COLO668 (cell line): ENCODE measurements at regions not wholly inside any gene's neighbourhood (a gene's known extent, or its start where the extent isn't known, plus 50 kb on each side); places are given as distances from the start of the nearest gene placed in this dataset.

ENCODE experiments used
- DNase-seq: peaks from one replicate; lab custom pipeline; 2025; ENCODE audit not compliant: unreplicated experiment; lab: John Stamatoyannopoulos, UW

DNA sequence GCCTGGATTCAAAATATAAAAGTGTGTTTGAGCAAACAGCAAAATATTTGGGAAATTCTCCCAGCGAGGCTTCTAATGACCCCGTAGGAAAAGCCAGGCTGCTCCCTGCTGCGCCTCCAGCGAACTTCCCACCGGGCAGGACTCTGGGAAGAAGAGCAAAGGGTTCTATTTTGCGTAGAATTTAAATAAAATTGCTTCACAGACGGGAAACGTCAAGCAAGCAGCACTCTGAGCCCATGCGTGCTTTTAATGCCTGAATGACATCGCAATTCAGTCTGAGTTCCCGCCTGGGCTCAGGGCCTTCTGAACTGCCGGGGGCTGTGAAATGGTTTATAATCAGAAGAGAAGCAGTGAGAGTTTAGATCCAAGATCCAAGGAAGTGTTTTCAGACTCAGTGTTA lies 775.1 kb downstream of the BRD1 start:
- no peak for DNase-seq

DNA sequence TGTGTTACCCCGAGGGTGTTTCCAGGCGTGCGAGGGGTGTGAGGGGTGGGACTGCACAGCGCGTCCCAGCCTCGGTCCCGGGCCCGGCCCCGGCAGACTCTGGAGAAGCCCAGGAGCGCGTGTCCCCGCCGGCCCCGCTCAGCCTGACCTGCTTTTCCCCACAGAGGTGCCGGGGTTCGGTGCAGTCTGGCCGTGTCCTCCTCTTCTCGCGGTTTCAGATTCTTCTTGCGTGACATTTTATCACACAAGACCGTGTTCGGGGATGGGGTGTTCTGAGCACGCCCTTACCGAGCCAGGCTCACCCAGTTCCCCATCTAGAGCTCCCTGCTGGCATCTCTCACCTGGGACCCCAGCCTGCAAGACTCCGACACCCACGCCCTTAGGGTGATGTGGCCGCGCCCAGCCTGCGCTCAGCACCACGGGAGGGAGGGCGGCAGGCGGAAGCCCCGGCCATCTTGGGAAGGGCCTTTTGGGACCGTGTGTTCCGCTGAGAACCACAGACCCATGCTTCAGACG lies 775.6 kb downstream of the BRD1 start:
- no peak for DNase-seq

DNA sequence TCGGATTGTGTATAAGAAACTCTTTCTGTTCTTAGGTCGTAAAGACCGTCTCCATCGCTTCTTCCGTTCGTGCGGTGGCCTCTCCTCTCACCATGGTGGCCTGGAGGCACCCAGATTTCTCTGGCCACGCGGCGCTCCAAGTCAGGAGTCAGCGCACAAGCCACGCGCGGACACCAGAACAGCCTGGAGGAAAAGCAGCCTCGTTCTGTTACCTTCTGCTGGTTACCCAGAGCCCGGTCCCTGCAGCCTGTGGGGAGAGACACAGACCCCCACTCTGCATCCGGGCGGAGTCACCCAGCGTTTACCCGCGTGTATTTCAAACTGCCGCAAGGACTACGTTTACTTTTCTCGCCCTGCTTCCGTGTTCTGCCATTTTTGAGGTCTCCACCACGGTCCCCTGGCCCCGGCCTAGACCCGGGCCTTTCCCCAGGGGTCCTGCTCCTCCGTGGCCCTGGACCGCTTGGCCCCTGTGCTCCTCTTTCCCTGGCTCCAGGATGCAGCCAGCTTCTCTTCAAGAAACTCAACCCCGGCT lies 776.1 kb downstream of the BRD1 start:
- no peak for DNase-seq

DNA sequence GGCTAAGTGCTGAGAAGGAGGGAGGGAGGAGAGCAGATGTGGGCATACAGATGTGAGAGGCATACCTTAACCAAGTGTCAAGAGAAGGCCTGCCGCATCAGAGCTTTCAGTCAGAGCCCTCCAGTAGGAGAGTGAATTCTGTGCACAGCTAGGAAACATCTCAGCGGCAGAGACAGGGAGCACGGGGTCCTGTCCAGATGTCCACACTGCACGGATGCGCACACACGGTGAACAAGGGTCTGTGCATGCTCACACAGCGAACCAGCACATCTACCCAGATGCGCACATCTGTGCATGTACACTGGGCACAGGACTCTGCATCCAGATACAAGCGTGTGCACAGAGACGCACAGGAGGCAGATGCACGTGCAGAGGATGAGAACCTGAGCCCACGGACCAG lies 778.0 kb downstream of the BRD1 start:
- no peak for DNase-seq

DNA sequence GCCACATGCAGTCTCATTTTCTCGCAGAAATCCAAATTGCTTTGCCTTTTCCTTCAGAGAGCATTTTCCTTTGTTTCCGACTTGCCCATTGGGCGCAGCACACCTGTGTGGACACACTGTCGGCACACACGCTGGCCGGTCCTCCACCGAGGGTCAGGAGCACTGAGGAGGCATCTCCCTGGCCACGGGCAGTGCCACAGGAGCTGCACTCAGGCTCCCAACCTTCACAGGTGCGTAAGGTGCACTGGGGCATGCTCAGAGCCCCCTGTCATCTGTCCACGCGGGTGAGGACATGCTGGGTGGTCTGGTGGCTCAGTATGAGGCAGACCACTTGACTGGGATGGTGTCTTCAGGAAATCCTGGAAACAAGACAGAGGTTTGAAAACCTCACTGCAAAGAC lies 779.1 kb downstream of the BRD1 start:
- no peak for DNase-seq

DNA sequence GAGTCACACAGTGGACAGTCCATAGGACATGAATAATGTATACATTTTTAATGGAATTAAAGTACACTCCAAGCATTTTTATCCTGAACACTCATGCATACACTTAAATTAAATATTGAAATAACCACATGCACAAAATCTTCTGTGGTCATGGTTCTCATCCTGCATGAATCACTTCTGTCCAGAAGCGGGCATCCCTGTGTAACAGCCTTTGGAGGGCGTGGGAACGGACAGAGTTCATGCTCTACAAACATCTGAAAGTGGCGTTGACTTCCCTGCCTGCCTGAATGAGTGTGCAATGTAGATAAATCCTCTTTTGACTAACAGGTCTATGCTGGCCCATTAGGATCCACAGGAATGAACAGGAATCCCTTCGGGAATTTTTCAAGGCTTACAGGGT lies 780.2 kb downstream of the BRD1 start:
- DNase-seq = peak; percentile 34

DNA sequence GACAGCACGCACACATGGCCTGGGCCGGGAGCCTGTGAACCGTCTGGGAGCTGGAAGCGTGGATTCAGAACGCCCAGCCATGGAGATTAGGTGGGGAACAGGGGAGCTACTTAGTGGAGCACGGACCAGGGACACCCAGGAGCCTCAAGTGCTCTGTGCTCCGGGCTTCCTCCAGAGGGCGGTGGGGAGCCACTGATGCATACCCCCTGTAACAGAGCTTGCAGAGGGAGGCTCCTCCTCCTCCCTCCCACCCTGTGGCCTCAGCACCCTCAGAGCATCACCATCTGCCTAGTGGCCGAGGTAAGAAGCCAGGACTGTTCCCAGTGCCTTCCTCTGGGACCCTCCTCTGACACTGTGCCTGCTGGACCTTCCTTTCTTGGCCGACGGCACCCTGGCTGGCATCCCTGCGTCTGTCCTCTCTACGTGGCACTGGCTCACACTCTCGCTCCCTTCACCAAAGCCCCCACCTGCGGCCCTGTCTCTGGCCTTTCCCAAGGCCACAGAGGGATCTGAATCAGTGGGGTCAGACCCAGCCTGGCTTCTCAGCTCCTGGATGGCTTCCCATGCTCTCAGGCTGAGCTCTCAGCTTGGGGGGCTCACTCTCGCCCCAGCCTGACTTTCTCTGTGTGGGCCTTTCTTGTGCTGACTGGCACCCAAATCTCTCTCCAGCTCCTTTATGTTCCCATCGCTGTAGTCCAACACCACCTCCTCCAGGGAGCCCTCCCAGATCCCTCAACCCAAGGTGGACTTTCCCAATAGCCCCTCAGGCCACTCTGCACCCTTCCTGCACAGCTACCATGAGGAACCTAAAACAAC lies 780.9 kb downstream of the BRD1 start:
- DNase-seq = peak; percentile 80

DNA sequence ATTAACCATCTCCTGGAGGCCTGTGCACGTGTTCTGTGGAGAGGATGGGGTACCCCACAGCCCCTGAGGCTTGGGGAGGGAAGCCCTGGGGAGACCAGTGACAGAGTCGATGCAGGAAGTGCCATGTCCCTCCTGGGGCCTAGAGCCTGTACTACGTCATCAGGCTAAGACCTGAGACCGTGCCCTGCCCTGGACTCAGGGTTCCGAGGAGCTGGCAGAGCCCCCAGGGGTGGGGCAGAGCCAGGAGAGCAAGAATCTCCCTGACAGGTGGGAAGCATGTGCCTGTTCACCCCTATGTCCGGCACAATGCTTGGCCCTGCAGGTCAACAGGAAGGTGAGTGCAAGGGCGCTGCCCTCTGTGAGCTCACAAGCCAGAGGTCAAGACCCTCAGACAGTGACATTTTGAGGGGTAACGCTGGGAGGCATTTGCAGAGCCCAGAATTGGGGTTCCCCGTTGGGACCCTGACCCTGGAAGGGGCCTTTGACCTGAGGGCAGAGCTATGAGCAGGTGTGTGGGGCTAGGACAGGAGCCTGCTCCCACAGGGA lies 781.6 kb downstream of the BRD1 start:
- DNase-seq = no peak

DNA sequence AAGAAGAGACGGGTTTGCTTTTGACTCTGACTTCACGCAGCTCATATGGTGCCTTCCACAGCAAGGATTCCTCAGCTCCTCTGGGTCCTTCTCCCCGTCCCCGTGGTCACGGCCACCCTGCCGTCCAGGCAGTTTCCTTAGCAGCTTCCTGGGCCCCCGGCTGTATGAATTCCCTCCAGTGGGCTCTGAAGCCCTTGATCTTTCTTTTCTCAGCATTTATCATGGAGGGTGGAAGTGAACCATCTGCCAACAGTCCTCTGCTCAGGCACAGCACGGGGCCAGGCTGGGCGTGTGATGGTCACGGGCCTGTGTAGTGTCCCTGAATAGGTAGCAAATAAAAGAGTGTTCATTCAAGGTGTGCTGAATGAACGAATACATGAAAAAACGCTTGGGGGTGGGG lies 782.4 kb downstream of the BRD1 start:
- DNase-seq = no peak

DNA sequence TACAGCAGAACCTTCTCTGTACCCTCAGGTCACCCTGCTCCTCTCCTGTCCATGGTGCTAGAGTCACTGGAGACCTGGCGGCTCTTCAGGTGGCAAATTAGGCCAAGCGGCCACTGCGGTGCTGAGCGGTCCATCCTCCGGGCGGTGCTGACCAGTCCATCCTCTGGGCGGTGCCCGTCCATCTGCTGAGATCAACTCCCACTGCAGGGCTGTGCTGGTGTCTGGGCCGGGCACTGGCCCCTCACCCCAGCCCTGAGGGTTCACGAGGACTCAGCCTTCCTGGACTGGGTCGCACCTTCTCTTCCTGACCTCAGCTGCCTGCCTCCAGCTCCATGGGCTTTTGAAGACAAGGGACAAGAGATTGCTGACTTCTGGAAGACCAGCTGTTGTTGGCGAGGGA lies 782.9 kb downstream of the BRD1 start:
- no peak for DNase-seq

DNA sequence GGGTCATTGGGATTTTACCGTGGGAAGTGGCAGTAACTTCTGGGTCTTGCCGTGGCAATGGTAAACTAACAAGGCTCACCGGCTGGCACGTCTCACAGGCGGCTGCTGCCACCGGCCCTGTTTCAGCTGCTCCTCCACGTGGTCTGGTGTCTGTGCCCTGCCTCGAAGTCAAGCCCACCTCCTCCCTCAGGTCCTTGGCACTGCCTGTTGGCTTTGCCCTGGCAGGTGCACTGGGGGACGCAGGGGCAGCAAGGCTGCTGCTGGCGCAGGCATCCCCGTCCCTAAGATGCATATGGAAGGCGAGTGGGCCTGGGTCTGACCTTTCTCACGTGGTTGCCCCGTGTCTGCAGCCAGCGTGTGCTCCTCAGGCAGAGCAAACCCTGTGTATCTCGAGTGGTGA lies 783.6 kb downstream of the BRD1 start:
- DNase-seq = no peak

DNA sequence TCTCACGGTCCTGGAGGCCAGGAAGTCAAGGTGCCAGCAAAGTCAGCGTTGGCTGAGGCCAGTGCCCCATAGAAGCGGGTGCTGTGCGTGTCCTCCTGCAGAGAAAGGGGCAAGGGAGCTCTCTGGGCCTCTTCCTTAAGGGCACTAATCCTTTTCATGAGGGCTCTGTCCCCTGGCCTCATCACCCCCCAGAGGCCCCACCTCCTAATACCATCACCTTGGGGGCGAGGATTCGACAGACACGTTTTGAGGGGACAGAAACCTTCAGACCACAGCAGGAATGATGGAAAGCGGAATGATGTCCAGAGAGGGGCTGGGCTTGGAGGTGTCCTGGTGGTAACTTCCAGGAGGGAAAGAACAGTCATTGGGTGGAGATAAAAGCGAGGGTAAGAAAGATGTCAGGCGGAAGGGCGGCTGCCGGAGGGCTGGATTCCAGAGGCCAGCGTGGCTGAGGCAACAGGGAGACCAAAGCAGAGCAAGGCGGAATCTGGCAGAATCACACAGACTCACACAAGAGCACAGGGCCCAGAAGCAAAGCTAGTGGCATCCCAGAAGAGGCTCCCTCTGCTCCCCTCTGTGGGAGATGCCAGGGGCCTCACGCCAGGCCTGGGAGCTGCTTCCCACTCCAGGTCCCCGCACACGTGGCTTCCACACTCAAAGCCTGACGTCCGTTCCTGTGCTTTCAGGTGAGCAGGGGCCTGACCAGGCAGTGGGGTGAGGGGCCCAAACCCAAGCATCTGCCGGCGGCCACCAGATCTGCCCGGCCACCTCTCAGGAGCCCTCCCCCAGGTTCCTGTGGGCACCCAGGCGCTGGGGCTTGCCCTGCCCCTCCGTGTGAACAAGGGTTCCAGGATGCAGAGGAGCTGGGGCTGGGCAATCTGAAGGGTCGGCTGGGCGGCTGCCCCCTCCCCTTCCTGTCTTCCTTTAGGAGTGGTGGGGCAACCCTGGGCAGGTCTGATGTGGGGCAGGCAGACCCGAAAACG lies 784.5 kb downstream of the BRD1 start:
- no peak for DNase-seq

DNA sequence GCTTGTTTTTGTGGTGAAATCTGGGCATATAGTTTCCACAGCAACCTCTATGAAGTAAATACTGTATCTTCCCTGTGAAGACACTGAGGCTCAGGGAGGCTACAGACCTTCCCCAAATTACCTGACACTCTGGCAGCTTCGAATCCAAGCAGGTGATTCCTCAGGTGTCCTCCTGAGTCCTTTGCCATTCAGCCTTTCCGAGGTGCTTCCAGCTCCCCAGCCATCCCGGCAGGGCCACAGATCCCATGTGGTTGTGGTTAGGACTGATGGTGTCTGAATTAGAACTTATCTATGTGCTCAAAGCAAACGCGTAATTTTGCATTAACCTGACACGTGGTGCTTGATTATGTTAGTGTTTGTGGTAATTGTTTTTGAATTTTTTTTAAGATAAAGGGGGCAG lies 785.6 kb downstream of the BRD1 start:
- no peak for DNase-seq

DNA sequence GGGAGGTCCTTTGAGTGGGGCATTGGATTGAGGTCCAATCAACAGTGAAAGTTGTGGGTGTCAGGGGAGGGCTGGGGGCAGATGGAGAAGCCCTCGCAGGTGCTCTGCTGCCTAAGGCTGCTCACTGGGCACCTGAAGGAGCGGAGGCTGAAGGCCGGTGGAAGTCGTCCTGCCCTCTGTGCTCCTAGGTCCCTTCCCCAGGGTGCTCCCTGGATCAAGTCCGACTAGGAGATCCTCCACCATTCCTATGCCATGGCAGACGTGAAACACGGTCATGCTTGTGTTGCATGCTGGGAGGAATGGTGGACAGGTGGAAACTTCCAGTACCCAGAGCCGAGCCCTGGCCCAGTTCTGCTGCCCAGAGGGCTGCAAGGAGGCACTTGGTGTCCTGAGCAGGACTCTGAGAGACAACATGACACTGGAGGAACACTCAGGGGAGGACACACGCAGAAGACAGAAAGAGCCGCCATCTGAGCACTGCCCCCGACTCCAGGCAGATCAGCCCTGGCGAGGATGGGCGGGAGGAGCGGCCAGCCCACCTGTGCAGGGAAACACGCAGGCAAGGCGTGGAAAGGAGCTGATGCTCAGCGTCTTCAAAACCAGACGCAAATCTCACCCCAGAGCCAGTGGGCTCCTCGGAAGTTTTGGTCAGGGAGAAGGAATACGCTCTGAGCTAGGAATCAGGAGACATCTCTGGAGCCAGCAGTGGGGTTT lies 786.8 kb downstream of the BRD1 start:
- DNase-seq = no peak

DNA sequence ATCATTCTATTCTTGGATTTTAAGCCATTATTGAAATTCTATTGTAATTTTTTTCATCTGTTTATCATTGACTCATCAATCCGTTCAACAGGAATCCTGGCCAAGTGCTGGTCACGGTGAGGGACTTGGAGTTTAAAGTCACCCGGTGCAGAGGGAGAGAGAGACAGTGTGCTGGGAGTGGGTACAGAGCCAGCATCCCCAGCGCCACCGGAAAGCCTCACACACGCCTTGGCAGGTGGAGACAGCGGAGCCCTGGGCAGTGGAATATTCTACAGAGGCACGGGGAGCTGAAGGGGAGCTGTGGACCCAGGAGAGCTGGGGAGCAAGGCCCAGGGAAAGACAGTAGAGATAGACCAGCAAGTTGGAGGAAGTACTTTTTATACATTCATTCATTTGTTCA lies 787.6 kb downstream of the BRD1 start:
- no peak for DNase-seq

DNA sequence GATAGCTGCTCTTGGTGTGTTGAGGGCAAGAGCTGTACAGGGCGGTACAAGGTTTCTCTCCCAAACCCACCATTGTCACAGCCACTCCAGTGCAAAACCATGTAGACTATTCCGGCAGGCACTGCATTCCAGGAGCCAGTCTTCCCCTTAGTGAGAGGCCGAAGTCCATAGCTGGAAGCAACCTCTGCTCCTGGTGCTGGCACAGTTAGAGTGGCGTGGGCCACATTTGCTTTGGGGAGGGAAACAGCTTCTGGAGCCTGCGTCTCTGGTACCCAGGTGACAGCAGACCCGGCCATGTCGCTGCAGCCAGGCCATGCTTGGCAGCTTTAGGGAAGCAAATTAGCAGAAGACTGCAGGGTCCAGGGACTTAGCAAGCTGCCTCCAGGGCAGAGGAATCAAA lies 788.0 kb downstream of the BRD1 start:
- DNase-seq = no peak

DNA sequence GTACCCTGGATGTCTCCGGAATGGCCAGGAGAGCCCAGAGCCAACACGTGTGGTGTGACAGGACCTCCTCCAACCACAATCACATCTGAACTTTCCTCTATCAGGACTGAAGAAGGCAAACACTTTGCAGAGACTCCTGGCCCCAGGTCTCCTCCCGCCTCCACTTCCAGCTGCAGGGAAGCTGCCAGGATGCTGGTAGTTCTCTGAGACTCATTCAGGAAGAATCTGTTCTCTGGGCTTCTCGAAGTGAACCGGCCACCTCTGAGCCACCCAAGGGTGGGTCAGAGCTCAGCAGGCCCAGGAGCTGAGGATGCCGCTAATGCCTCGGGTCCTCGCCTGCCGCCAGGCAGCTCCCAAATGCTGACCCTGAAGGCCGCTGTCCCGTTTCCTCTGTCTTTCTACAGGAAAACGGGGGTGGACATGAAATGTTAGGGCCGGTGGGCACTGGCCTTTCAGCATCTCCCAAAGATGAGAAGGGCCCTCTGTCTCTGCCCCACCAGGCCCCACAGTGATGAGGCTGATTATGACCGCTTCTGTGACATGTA lies 789.9 kb downstream of the BRD1 start:
- DNase-seq = no peak

DNA sequence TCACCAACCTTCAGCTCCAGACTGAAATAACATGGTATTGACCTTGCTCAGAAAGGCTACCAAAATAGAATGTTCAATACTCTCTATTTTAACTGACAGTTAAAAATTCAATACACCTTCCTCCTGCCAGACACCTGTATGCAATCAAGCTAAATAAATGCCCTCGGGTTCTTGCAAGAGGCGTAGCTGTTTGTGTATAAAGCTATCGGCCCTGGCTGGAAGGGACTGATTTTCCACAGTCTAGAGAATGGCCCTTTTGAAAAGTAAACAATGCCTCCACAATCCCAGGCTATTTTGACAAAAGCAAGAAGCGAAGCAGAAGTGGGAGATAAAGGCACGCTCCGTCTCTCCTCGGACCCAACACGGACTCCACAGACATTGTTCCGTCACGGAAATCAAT lies 791.2 kb downstream of the BRD1 start:
- peak; percentile 27 for DNase-seq

DNA sequence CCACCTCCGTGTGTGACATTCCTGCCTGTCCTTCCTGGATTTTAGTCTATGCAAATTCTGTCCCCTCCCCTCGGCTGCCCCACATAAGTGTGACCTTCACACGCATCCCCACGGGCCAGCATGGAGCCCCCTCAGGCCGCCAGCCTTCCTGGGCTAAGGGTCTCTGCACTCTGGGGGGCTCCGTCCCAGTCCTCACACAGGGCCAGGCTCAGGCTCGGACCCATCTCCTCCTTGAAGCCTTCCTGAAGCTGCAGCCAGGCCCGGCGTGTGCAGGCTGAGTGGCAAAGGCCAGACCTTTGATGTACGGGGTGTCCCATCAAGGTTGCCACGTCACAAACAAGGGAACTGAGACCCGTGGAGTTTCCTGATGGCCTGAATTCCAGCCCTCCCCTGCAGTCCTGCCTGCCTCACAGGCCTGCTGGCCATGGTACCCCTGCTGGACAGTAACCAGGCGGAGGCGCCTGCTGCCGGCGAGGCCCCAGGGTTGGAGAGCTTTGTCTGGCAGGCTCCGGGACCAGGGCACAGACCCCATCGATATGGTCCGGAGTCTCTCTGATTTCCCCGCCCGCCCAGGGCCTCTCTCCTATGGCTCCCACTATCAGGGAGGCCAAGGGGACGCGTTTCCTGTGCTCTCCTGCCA lies 791.7 kb downstream of the BRD1 start:
- peak; percentile 27 for DNase-seq
